Neural cell (in vitro differentiated cells): ENCODE measurements at regions not wholly inside any gene's neighbourhood (a gene's known extent, or its start where the extent isn't known, plus 50 kb on each side); places are given as distances from the start of the nearest gene placed in this dataset.

Experiments
- H2AFZ ChIP-seq: fragments of 200-600, 300-800 bp; sonication (generic), shearing (Covaris generic); 2 replicates; pipeline ENCODE4 v1.6.0; 2014; ENCODE audit warnings: low read depth, mild to moderate bottlenecking, antibody characterized with exemption, low read length, moderate library complexity
- H3F3A ChIP-seq: fragments of 200-600 bp; shearing (Covaris generic); 2 replicates; pipeline ENCODE4 v1.6.1; 2016; ENCODE audit warnings: mild to moderate bottlenecking, moderate library complexity, mixed read lengths, antibody characterized with exemption, low read length; ENCODE audit not compliant: insufficient read depth, poor library complexity, severe bottlenecking
- H3K27ac ChIP-seq: fragments of 200-600, 300-800 bp; sonication (generic), shearing (Covaris generic); 2 replicates; pipeline ENCODE4 v1.5.1; 2014; ENCODE audit warnings: mild to moderate bottlenecking, low read length, moderate library complexity
- H3K27me3 ChIP-seq: fragments of 300-800, 200-600 bp; sonication (generic), shearing (Covaris generic); 2 replicates; pipeline ENCODE4 v1.6.0; 2014; ENCODE audit warnings: mild to moderate bottlenecking, low read depth, low read length, moderate library complexity; ENCODE audit not compliant: insufficient read depth
- H3K36me3 ChIP-seq: fragments of 300-800, 200-600 bp; sonication (generic), shearing (Covaris generic); 2 replicates; pipeline ENCODE4 v1.5.1; 2014; ENCODE audit warnings: mild to moderate bottlenecking, antibody characterized with exemption, low read length, moderate library complexity; ENCODE audit not compliant: insufficient read depth
- H3K4me2 ChIP-seq: fragments of 300-800, 200-600 bp; sonication (generic), shearing (Covaris generic); 2 replicates; pipeline ENCODE4 v1.6.0; 2014; ENCODE audit warnings: mild to moderate bottlenecking, low read length
- H3K4me3 ChIP-seq: fragments of 300-800, 200-600 bp; sonication (generic), shearing (Covaris generic); 2 replicates; pipeline ENCODE4 v1.5.1; 2014; ENCODE audit warnings: mild to moderate bottlenecking, low read length, moderate library complexity
- H3K79me2 ChIP-seq: fragments of 200-600 bp; shearing (Covaris generic); replicated peaks from 2 replicates; pipeline ENCODE4 v1.6.0; 2014; ENCODE audit warnings: mild to moderate bottlenecking, low read length, moderate library complexity; ENCODE audit not compliant: insufficient read depth
- H3K9ac ChIP-seq: fragments of 300-800, 200-600 bp; sonication (generic), shearing (Covaris generic); 2 replicates; pipeline ENCODE4 v1.6.1; 2016; ENCODE audit warnings: mild to moderate bottlenecking, low read length, mixed read lengths
- H3K9me2 ChIP-seq: fragments of 200-600 bp; shearing (Covaris generic); 2 replicates; pipeline ENCODE4 v1.6.1; 2016; ENCODE audit warnings: mild to moderate bottlenecking, low read length, mixed read lengths; ENCODE audit not compliant: insufficient read depth
- H3K9me3 ChIP-seq: fragments of 200-600, 300-800 bp; sonication (generic), shearing (Covaris generic); 2 replicates; pipeline ENCODE4 v1.6.1; 2016; ENCODE audit warnings: mild to moderate bottlenecking, mixed run types, low read length, moderate library complexity, mixed read lengths
- H4K20me1 ChIP-seq: fragments of 200-600 bp; shearing (Covaris generic); 2 replicates; pipeline ENCODE4 v1.6.1; 2016; ENCODE audit warnings: mild to moderate bottlenecking, mixed run types; ENCODE audit not compliant: insufficient read depth
- EP300 ChIP-seq: fragments of 450-650 bp; conservative IDR thresholded peaks from 2 replicates; pipeline ENCODE4 v1.6.1; 2014; ENCODE audit warnings: antibody characterized with exemption, mild to moderate bottlenecking, moderate library complexity; ENCODE audit not compliant: poor library complexity, severe bottlenecking
- EZH2 ChIP-seq: fragments of 200-600, 300-800 bp; shearing (Covaris generic), sonication (generic); IDR thresholded peaks from 2 replicates; pipeline ENCODE4 v1.6.1; 2014; ENCODE audit warnings: antibody characterized with exemption, low read length, borderline replicate concordance, mild to moderate bottlenecking; ENCODE audit not compliant: insufficient read depth, poor library complexity, severe bottlenecking
- MXI1 ChIP-seq: fragments of 450-650 bp; conservative IDR thresholded peaks from 2 replicates; pipeline ENCODE4 v1.6.1; 2014; ENCODE audit warnings: antibody characterized with exemption, mild to moderate bottlenecking; ENCODE audit not compliant: poor library complexity, severe bottlenecking
- POLR2AphosphoS5 ChIP-seq: IDR thresholded peaks from 2 replicates; pipeline ENCODE4 v1.6.1; 2012
- RAD21 ChIP-seq: fragments of 450-650 bp; conservative IDR thresholded peaks from 2 replicates; pipeline ENCODE4 v1.6.1; 2014; ENCODE audit warnings: antibody characterized with exemption, mild to moderate bottlenecking, moderate library complexity
- SMC3 ChIP-seq: fragments of 450-650 bp; conservative IDR thresholded peaks from 2 replicates; pipeline ENCODE4 v1.6.1; 2014; ENCODE audit warnings: antibody characterized with exemption, mild to moderate bottlenecking, moderate library complexity; ENCODE audit not compliant: poor library complexity
- TAF1 ChIP-seq: IDR thresholded peaks from 2 replicates; pipeline ENCODE4 v1.6.1; 2012; ENCODE audit warnings: low read depth
- TF ChIP-seq, protein P1 (sequence below): fragments of 450-650 bp; IDR thresholded peaks from 2 replicates; pipeline ENCODE4 v1.5.1; 2014; ENCODE audit warnings: antibody characterized with exemption, mild to moderate bottlenecking, moderate library complexity; ENCODE audit not compliant: poor library complexity, severe bottlenecking
- TF ChIP-seq, protein P2 (sequence below): IDR thresholded peaks from 2 replicates; pipeline ENCODE4 v1.6.1; 2012; ENCODE audit warnings: borderline replicate concordance

DNA sequence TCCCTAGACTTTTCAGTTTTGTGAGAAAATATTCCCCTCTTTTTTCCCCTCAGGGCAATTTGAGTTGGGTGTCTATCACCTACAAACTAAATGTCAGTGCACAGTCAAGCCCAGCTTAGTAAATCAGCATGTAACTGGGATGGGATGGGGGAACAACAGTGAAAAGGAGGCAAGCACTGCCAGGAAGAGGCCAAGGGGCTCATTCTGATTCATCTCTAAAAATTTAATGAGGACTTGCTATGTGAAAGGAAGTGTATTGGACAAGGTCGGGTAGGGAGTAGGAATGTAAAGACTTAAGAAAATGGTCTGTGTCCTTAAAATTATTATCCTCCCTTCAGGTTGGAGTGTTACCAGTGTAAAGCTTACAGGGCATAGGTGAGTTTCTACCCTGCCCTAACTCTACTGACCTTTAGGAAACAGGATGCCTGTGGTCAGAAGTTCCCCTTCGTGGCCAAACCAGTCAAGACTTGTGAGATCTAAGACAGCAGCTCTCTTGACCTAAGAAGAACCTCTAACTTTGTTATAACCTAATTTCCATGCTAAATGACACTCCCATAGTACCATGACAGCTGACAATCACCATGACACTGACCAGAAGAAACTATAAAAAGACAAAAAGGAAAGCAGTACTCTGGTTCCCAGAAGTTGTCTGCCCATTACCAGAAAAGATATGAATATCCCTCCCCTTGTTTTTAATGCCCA is 194.4 kb upstream of the LDB2 start:
- no peaks in the 10 kb centered on the region for H3K27me3 ChIP-seq
- no peak overlapping the region for H3K9ac ChIP-seq
- H3K9me3 ChIP-seq = no peaks in the 10 kb centered on the region
- no peaks in the 10 kb centered on the region for H4K20me1 ChIP-seq
- H3K36me3 ChIP-seq = no peaks in the 10 kb centered on the region
- H3K27ac ChIP-seq = no peak overlapping the region
- TF ChIP-seq EP300 (no peak), EZH2 (no peak), POLR2AphosphoS5 (no peak), TAF1 (no peak), MXI1 (no peak), RAD21 (no peak), SMC3 (no peak)
- TF ChIP-seq, protein P1, sequence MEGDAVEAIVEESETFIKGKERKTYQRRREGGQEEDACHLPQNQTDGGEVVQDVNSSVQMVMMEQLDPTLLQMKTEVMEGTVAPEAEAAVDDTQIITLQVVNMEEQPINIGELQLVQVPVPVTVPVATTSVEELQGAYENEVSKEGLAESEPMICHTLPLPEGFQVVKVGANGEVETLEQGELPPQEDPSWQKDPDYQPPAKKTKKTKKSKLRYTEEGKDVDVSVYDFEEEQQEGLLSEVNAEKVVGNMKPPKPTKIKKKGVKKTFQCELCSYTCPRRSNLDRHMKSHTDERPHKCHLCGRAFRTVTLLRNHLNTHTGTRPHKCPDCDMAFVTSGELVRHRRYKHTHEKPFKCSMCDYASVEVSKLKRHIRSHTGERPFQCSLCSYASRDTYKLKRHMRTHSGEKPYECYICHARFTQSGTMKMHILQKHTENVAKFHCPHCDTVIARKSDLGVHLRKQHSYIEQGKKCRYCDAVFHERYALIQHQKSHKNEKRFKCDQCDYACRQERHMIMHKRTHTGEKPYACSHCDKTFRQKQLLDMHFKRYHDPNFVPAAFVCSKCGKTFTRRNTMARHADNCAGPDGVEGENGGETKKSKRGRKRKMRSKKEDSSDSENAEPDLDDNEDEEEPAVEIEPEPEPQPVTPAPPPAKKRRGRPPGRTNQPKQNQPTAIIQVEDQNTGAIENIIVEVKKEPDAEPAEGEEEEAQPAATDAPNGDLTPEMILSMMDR = no peak
- TF ChIP-seq, protein P2, sequence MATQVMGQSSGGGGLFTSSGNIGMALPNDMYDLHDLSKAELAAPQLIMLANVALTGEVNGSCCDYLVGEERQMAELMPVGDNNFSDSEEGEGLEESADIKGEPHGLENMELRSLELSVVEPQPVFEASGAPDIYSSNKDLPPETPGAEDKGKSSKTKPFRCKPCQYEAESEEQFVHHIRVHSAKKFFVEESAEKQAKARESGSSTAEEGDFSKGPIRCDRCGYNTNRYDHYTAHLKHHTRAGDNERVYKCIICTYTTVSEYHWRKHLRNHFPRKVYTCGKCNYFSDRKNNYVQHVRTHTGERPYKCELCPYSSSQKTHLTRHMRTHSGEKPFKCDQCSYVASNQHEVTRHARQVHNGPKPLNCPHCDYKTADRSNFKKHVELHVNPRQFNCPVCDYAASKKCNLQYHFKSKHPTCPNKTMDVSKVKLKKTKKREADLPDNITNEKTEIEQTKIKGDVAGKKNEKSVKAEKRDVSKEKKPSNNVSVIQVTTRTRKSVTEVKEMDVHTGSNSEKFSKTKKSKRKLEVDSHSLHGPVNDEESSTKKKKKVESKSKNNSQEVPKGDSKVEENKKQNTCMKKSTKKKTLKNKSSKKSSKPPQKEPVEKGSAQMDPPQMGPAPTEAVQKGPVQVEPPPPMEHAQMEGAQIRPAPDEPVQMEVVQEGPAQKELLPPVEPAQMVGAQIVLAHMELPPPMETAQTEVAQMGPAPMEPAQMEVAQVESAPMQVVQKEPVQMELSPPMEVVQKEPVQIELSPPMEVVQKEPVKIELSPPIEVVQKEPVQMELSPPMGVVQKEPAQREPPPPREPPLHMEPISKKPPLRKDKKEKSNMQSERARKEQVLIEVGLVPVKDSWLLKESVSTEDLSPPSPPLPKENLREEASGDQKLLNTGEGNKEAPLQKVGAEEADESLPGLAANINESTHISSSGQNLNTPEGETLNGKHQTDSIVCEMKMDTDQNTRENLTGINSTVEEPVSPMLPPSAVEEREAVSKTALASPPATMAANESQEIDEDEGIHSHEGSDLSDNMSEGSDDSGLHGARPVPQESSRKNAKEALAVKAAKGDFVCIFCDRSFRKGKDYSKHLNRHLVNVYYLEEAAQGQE = no peak
- no peak overlapping the region for H2AFZ ChIP-seq
- H3K79me2 ChIP-seq = no peaks in the 10 kb centered on the region
- no peaks in the 10 kb centered on the region for H3F3A ChIP-seq
- H3K4me2 ChIP-seq = no peak overlapping the region
- no peaks in the 10 kb centered on the region for H3K9me2 ChIP-seq
- no peak overlapping the region for H3K4me3 ChIP-seq

DNA sequence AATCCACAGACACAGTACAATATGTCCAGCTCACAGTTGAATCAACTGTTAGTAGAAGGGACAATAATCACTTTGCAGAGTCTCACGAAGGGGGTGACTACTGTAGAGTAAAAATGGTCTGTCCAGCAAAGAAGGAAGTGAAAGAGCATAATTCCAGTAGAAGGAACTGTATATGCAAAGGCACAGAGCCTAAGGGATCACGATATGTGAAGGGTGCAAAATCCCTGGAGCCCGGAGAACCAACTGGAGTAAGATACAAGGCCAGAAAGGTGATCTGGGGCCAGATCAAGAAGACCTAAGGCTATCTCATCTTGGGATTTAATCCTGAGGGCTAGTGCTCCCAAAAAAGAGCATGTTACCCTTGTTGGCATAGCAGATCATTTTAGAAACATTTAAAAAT is 192.7 kb upstream of the LDB2 start:
- Histone ChIP-seq H3K27me3 (no peaks in the 10 kb centered on the region), H3K79me2 (no peaks in the 10 kb centered on the region), H3K4me3 (no peak overlapping the region), H3K4me2 (no peak overlapping the region), H3F3A (no peaks in the 10 kb centered on the region), H3K9me3 (no peaks in the 10 kb centered on the region), H3K36me3 (no peaks in the 10 kb centered on the region), H4K20me1 (no peaks in the 10 kb centered on the region), H3K9ac (no peak overlapping the region), H3K27ac (no peak overlapping the region), H3K9me2 (no peaks in the 10 kb centered on the region), H2AFZ (no peak overlapping the region)
- TF ChIP-seq TAF1 = no peak
- TF ChIP-seq SMC3 = no peak
- TF ChIP-seq EP300 = no peak
- no peak for TF ChIP-seq EZH2
